ENCODE measurements at regions not wholly inside any gene's neighbourhood (a gene's known extent, or its start where the extent isn't known, plus 50 kb on each side); places are given as distances from the start of the nearest gene placed in this dataset.

DNA sequence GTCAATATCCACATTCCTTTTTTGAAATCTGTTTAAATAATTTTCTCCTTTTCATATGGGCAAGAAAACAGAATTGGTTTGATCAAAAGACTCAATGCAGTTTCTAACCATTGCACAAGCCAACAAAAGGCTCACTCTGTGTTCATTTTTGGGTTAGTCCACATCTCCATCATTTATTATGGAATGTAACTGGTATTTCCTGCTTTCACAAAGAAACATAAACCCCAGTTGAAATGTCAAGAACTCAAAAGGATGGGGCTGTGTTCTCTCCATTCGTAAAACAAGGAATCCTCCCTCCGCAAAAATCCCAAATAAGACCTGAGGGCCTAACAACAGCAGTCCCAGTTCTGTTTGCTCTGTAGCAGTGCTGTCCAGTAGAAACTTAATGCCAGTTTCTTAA, 420.9 kb downstream of the GJA1 start:
- no peak overlapping the region for H3K27ac ChIP-seq

DNA sequence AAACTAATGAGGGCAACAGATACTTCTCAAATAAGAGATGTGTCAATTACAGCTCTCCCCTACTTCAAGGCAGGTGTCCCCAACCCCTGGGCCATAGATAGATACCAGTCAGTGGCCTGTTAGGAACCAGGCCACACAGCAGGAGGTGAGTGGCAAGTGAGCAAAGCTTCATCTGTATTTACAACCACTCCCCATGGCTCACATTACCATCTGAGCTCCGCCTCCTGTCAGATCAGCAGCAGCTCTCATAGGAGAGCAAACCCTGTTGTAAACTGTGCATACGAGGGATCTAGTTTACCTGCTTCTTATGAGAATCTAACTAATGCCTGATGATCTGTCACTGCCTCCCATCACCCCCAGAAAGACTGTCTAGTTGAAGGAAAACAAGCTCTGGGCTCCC, 422.1 kb downstream of the GJA1 start:
- intact Hi-C loops (cut with DNase I): no loop called here

More for the DNA sequence above, 420.9 kb downstream of the GJA1 start:
- TF ChIP-seq, protein P1, sequence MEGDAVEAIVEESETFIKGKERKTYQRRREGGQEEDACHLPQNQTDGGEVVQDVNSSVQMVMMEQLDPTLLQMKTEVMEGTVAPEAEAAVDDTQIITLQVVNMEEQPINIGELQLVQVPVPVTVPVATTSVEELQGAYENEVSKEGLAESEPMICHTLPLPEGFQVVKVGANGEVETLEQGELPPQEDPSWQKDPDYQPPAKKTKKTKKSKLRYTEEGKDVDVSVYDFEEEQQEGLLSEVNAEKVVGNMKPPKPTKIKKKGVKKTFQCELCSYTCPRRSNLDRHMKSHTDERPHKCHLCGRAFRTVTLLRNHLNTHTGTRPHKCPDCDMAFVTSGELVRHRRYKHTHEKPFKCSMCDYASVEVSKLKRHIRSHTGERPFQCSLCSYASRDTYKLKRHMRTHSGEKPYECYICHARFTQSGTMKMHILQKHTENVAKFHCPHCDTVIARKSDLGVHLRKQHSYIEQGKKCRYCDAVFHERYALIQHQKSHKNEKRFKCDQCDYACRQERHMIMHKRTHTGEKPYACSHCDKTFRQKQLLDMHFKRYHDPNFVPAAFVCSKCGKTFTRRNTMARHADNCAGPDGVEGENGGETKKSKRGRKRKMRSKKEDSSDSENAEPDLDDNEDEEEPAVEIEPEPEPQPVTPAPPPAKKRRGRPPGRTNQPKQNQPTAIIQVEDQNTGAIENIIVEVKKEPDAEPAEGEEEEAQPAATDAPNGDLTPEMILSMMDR (IDR thresholded peaks at IDR 0.05): no peak
- no peaks in the 10 kb centered on the region for H3K27me3 ChIP-seq
- H3K9me3 ChIP-seq: no peaks in the 10 kb centered on the region
- DNase-seq: no peak
- peaks cover 0 to 8% of the 10 kb centered on the region in 2 donors for H3K4me1 ChIP-seq
- no peaks in the 10 kb centered on the region for H3K36me3 ChIP-seq
- H3K4me3 ChIP-seq (replicated peaks in 1 of 3): no peak overlapping the region
- WGBS, 2 donors: 88 to 89% methylated on average over 2 of the region's 2 CpGs
- intact Hi-C loops (cut with DNase I): no loop called here

DNA sequence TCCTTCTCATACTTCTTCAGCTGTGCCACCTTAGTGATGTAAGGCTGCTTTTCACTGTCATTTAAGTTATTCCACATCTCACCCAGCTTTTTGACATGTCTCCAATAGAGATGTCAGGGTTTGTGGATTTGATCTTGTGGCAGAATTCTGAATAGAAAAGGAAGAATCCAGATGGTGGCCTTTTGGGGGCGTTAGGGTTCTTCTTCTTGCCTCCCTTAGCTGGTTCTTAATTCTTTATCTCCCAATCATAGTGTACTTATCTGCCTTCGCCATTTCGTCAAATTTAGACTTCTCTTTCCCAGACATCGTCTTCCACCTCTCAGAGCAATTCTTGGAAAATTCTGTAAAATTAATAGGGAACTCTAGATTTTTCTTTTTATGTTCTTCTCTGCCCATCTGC, 422.9 kb downstream of the GJA1 start:
- no peak for TF ChIP-seq POLR2A (IDR thresholded peaks at IDR 0.05)
- TF ChIP-seq, protein P1 (IDR thresholded peaks at IDR 0.05): no peak
- H3K4me3 ChIP-seq (replicated peaks in 1 of 3): no peak overlapping the region
- H3K4me1 ChIP-seq: no peaks in the 10 kb centered on the region
- H3K36me3 ChIP-seq: no peaks in the 10 kb centered on the region
- WGBS, 2 donors: 95 to 96% methylated on average over 4 of the region's 4 CpGs
- DNase-seq: no peak
- no peak overlapping the region for H3K27ac ChIP-seq
- no peaks in the 10 kb centered on the region for H3K9me3 ChIP-seq
- intact Hi-C loops (cut with DNase I): no loop called here
- H3K27me3 ChIP-seq: no peaks in the 10 kb centered on the region

More for the DNA sequence above, 422.1 kb downstream of the GJA1 start:
- no peak for DNase-seq
- H3K4me1 ChIP-seq: peaks cover 0 to under 1% of the 10 kb centered on the region in 2 donors
- H3K36me3 ChIP-seq: no peaks in the 10 kb centered on the region
- TF ChIP-seq, protein P1 (IDR thresholded peaks at IDR 0.05): no peak
- no peak for TF ChIP-seq POLR2A (IDR thresholded peaks at IDR 0.05)
- H3K27me3 ChIP-seq: no peaks in the 10 kb centered on the region
- 86 to 100% methylated on average over 2 of the region's 2 CpGs for WGBS, 2 donors
- H3K9me3 ChIP-seq: no peaks in the 10 kb centered on the region
- no peak overlapping the region for H3K4me3 ChIP-seq (replicated peaks in 1 of 3)
- H3K27ac ChIP-seq: no peak overlapping the region

DNA sequence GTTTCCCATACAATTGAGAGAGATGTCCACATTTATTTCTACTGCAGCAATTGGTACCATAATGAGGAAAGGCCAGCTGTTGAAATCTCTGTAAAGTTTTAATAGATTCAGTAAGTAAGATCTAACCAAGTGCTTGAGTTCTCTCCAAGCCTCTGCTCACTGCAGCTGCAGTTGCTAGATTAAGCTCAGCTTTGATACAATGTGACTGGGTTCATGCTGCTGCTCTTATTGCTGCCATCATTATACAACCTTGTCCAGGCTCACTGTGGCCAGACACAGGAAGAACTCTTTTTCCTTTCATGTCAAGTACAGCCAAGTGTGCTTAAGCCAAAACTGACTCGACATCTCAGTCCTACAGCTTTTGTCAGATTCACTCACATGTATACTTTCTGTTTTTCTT, 423.5 kb downstream of the GJA1 start:
- Histone ChIP-seq H3K36me3 (no peaks in the 10 kb centered on the region), H3K9me3 (no peaks in the 10 kb centered on the region), H3K27ac (no peak overlapping the region), H3K4me1 (no peaks in the 10 kb centered on the region), H3K4me3 (replicated peaks in 1 of 3) (no peak overlapping the region), H3K27me3 (no peaks in the 10 kb centered on the region)
- 18 to 26% methylated on average over 1 of the region's 1 CpG for WGBS, 2 donors
- no peak for DNase-seq
- intact Hi-C loops (cut with DNase I): no loop called here
- TF ChIP-seq, protein P1 (IDR thresholded peaks at IDR 0.05): no peak
- no peak for TF ChIP-seq POLR2A (IDR thresholded peaks at IDR 0.05)

DNA sequence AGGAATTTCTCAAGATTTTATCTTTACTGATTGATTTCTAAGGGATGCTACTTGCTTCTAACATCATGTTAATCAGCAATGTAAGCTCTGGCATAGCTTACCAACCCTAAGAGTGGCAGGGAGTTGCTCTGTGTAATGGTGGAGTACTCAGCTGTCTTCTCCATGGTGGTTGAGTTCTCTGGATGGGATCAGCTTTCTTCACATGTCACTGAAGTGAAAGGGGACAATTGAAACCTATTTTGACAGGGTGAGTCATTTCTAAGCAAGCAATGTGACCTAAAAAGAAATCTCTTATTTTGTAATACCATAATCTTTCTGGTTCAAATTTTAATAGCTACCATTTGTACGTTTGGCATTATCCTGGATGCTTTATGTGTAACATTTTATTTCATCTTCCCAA, 430.4 kb downstream of the GJA1 start:
- intact Hi-C loops (cut with DNase I): no loop called here
- no peak overlapping the region for H3K27ac ChIP-seq
- no peaks in the 10 kb centered on the region for H3K9me3 ChIP-seq
- H3K36me3 ChIP-seq: no peaks in the 10 kb centered on the region
- no peak for DNase-seq
- TF ChIP-seq POLR2A (IDR thresholded peaks at IDR 0.05): no peak
- TF ChIP-seq, protein P1 (IDR thresholded peaks at IDR 0.05): no peak
- peaks cover 12 to 17% of the 10 kb centered on the region in 2 donors for H3K4me1 ChIP-seq
- H3K4me3 ChIP-seq (replicated peaks in 1 of 3): no peak overlapping the region
- H3K27me3 ChIP-seq: no peaks in the 10 kb centered on the region
- 80 to 98% methylated on average over 1 of the region's 1 CpG for WGBS, 2 donors

All from thyroid gland (tissue), 4 donors.